Cardiac muscle cell (in vitro differentiated cells and primary cell): ENCODE measurements at regions not wholly inside any gene's neighbourhood (a gene's known extent, or its start where the extent isn't known, plus 50 kb on each side); places are given as distances from the start of the nearest gene placed in this dataset.
A peak's percentile ranks its signal among the peaks of the same experiment; 100 is the strongest.

Experiments used
- DNase-seq, 2 donors: peaks; one replicate each; pipeline versions ENCODE4 v3.0.0 to v3.0.0-alpha.2; 2010 to 2017; ENCODE audit warnings: low read depth in 1 of 2, low spot score in 1 of 2
- H3K27ac ChIP-seq: fragments of 200-600 bp; sonication (generic); 2 replicates; pipeline ENCODE4 v1.5.1; 2016
- H3K27me3 ChIP-seq: fragments of 200-600 bp; sonication (generic); 2 replicates; pipeline ENCODE4 v1.6.0; 2016; ENCODE audit warnings: control low read depth
- H3K36me3 ChIP-seq: fragments of 200-600 bp; sonication (generic); 2 replicates; pipeline ENCODE4 v1.5.1; 2016; ENCODE audit warnings: control low read depth
- H3K4me1 ChIP-seq: fragments of 200-600 bp; sonication (generic); 2 replicates; pipeline ENCODE4 v1.8.1; 2017; ENCODE audit warnings: low read depth, mild to moderate bottlenecking, mixed run types
- H3K4me3 ChIP-seq: fragments of 200-600 bp; sonication (generic); 2 replicates; pipeline ENCODE4 v1.5.1; 2016; ENCODE audit warnings: mild to moderate bottlenecking
- H3K9me3 ChIP-seq: fragments of 200-600 bp; sonication (generic); 2 replicates; pipeline ENCODE4 v1.5.1; 2017; ENCODE audit warnings: low read depth, mild to moderate bottlenecking, control low read depth
- CTCF ChIP-seq: IDR thresholded peaks from 2 replicates; pipeline ENCODE4 v1.5.1; 2012; ENCODE audit warnings: low read depth, mild to moderate bottlenecking, low read length

- Histone ChIP-seq H3K36me3 (no peaks in the 10 kb centered on the region), H3K9me3 (no peaks in the 10 kb centered on the region), H3K4me1 (no peaks in the 10 kb centered on the region), H3K27ac (no peak overlapping the region), H3K4me3 (no peak overlapping the region), H3K27me3 (no peaks in the 10 kb centered on the region)
- DNase-seq = no peak
- TF ChIP-seq CTCF = no peak
Observed at GRCh38 chr5:8314965-8315364, 446.0 kb downstream of the MTRR start.

- no peaks in the 10 kb centered on the region for H3K9me3 ChIP-seq
- no peaks in the 10 kb centered on the region for H3K36me3 ChIP-seq
- H3K4me3 ChIP-seq = no peak overlapping the region
- DNase-seq = peak in 1 of 2 donors; percentile 37
- no peaks in the 10 kb centered on the region for H3K27me3 ChIP-seq
- TF ChIP-seq CTCF = no peak
- H3K4me1 ChIP-seq = no peaks in the 10 kb centered on the region
- H3K27ac ChIP-seq = no peak overlapping the region
Observed at GRCh38 chr5:8316608-8317280, 447.8 kb downstream of the MTRR start.

- Histone ChIP-seq H3K27ac (no peak overlapping the region), H3K9me3 (no peaks in the 10 kb centered on the region), H3K4me1 (no peaks in the 10 kb centered on the region), H3K36me3 (no peaks in the 10 kb centered on the region), H3K27me3 (no peaks in the 10 kb centered on the region), H3K4me3 (no peak overlapping the region)
- TF ChIP-seq CTCF = no peak
- DNase-seq = no peak
Observed at GRCh38 chr5:8317335-8317734, 448.4 kb downstream of the MTRR start.

- Histone ChIP-seq H3K27ac (no peak overlapping the region), H3K4me1 (no peaks in the 10 kb centered on the region), H3K4me3 (no peak overlapping the region), H3K27me3 (no peaks in the 10 kb centered on the region), H3K9me3 (no peaks in the 10 kb centered on the region), H3K36me3 (no peaks in the 10 kb centered on the region)
- no peak for DNase-seq
- no peak for TF ChIP-seq CTCF
Observed at GRCh38 chr5:8320244-8320643, 451.3 kb downstream of the MTRR start.

- H3K27me3 ChIP-seq = no peaks in the 10 kb centered on the region
- H3K36me3 ChIP-seq = no peaks in the 10 kb centered on the region
- H3K27ac ChIP-seq = no peak overlapping the region
- DNase-seq = no peak
- no peak for TF ChIP-seq CTCF
- no peaks in the 10 kb centered on the region for H3K4me1 ChIP-seq
- no peak overlapping the region for H3K4me3 ChIP-seq
- no peaks in the 10 kb centered on the region for H3K9me3 ChIP-seq
Observed at GRCh38 chr5:8321272-8321671, 452.3 kb downstream of the MTRR start.
